ENCODE measurements at regions not wholly inside any gene's neighbourhood (a gene's known extent, or its start where the extent isn't known, plus 50 kb on each side); places are given as distances from the start of the nearest gene placed in this dataset.

GRCh38 chr5:84599964-84600363, 215.3 kb upstream of the EDIL3 start (continued):
- no peak for TF ChIP-seq NKRF (conservative IDR thresholded peaks at IDR 0.05)
- no peak for TF ChIP-seq ATF7 (IDR thresholded peaks at IDR 0.05; ENCODE audit: low read depth)
- no peak for TF ChIP-seq PRDM15 (CRISPR knock-in tag; IDR thresholded peaks at IDR 0.05)

GRCh38 chr5:84597904-84598303, 213.2 kb upstream of the EDIL3 start:
- Histone ChIP-seq H3K79me2 (ENCODE audit: control insufficient read depth, insufficient read depth, low read length) (no peaks in the 10 kb centered on the region), H4K20me1 (ENCODE audit: control insufficient read depth, insufficient read depth) (no peaks in the 10 kb centered on the region), H3K36me3 (ENCODE audit: control insufficient read depth in 2 of 2, insufficient read depth in 2 of 2, low read length in 1 of 2) (no peaks in the 10 kb centered on the region), H3K27ac (ENCODE audit: control insufficient read depth, insufficient read depth) (no peak overlapping the region), H3K9ac (ENCODE audit: control insufficient read depth, insufficient read depth, low read length) (no peak overlapping the region), H3K4me3 (no peak overlapping the region), H3K4me2 (ENCODE audit: control insufficient read depth, insufficient read depth) (no peak overlapping the region), H3K27me3 (replicated peaks in 1 of 2; ENCODE audit: control insufficient read depth in 2 of 2, insufficient read depth in 2 of 2, low read length in 1 of 2) (no peaks in the 10 kb centered on the region), H3K9me3 (replicated peaks; ENCODE audit: control insufficient read depth, insufficient read depth, low read length) (no peaks in the 10 kb centered on the region), H2AFZ (ENCODE audit: control insufficient read depth, low read depth, low read length) (no peak overlapping the region), H3K4me1 (ENCODE audit: control insufficient read depth, insufficient read depth, low read length) (no peaks in the 10 kb centered on the region)
- ATAC-seq (no peak), DNase-seq (ENCODE audit: low read depth, low spot score) (no peak), FAIRE-seq (no peak)
- RAD21 ChIA-PET (ENCODE audit: unreplicated experiment), result no interaction called here
- CTCF ChIA-PET, result no interaction called here
- no peak for TF ChIP-seq SUPT20H (IDR thresholded peaks at IDR 0.05; ENCODE audit: borderline replicate concordance, control insufficient read depth, low read depth, low read length)
- no peak for TF ChIP-seq USF2 (IDR thresholded peaks at IDR 0.05; ENCODE audit: borderline replicate concordance, low read depth, low read length)
- no peak for TF ChIP-seq ZNF622 (IDR thresholded peaks at IDR 0.05)
- no peak for TF ChIP-seq BCLAF1 (IDR thresholded peaks at IDR 0.05)
- SMC1A ChIA-PET (ENCODE audit: uncharacterized antibody, unreplicated experiment), result no interaction called here
- no TSS peak for BruUV-seq (replicated peaks)
- 35% methylated on average over 2 of the region's 2 CpGs for WGBS (ENCODE audit: insufficient coverage, insufficient replicate concordance, low lambda C conversion rate, missing lambda C conversion rate)
- in situ Hi-C loops (cut with MboI), result no loop called here
- intact Hi-C loops (cut with micrococcal nuclease; ENCODE audit: unreplicated experiment), result no loop called here
- POLR2A ChIA-PET, result no interaction called here
